NOMO-1 treated with dmso at 0.1 percent for 144 hours (cell line): ENCODE measurements at regions not wholly inside any gene's neighbourhood (a gene's known extent, or its start where the extent isn't known, plus 50 kb on each side); places are given as distances from the start of the nearest gene placed in this dataset.

Source experiments
- DNase-seq: peaks from one replicate; lab custom pipeline; 2025; ENCODE audit not compliant: unreplicated experiment; lab: John Stamatoyannopoulos, UW

DNA sequence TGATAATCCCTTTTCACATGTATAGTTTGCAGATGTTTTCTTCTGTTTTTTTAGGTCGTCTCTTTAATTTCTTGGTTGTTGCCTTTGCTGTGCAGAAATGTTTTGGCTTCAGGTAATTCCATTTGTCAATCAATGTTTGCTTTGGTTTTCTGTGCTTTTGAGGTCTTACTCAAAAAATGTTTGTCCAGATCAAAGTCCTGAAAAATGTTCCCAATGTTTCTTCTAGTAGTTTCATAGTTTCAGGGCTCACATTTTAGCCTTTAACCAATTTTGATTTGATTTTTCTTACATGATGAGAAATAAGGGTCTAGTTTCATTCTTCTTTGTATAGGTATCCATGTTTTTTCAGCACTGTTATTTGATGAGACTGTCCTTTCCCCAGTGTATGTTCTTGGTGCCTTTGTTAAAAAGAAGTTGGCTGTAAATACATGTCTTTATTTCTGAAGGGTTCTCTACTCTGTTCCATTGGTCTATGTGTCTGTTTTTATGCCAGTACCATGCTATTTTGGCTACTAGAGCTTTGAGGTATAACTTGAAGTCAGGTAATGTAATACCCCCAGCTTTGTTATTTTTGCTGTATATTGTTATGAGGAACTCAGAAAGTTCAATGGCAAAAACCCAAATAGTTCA, 578.7 kb upstream of the SEL1L start:
- no peak for DNase-seq

DNA sequence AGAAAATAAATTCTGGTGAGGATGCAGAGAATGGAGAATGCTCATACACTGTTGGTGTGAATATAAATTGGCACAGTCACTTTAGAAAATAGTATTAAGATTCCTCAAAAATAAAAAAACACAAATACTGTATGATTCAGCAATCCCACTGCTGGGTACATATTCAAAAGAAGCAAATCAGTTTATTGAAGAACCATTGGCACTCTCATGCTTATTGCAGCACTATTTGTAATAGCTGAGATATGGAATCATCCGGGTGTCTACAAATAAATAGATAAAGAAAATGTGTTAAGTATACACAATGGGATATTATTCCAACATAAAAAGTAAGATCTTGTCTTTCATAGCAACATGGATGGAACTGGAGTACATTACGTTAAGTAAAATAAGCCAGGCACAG, 579.4 kb upstream of the SEL1L start:
- no peak for DNase-seq

DNA sequence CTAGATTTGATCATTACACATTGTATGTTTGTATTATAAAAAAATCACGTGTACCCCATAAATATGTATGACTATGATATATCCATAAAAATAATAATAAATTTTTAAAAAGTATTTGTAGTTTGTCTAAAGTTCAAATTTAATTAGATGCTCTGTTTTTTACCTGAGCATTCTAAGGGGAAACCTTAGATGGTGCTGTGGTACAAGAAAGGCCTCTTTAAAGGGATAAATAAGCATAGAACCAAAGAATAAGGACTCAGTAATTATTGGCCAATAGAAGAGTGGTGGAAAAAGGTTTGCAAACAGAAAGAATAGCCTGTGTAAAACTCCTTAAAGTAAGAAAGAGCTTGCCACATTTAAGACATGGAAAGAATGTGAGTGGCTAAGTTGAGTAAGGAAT, 580.1 kb upstream of the SEL1L start:
- no peak for DNase-seq

- DNase-seq = no peak
These were observed 583.1 kb upstream of the SEL1L start for GRCh38 chr14:82116721-82117120.

DNA sequence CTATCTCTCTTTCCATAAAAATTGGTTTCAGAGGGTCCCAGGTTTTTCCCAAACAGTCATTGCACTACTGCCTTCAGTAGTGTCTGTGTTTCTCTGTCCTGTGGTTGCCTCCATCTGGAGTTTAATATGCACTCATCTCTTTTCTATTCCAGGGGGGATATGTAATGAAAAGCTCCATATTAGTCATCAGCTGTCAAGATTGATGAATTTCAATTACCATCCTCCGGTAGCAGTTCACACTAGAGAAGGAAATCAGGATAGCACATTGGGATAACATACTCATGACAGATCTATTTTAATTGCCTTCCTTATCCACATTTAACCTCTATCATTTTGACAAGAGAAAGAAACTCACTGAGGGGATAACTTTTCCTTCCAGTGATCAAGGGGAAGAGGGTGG, 589.0 kb upstream of the SEL1L start:
- DNase-seq = no peak

DNA sequence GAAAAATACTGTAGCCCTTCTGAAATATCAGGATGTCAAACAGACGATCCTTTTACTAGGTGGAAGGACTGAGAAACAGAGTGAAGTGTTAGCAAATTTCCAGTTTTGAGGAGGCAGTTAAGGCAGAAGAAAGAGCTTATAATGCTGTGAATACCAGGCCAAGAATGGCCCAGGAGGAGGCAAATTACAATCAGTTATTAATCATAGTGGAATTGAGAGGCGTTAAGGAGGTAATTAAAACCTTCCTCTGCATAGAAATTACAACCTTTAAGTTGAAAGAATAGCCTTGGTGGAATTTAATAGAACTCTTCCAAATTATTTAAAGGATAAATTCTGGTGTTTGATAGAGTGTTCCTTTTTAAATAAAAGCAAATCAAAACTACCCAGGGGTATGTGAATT, 590.9 kb upstream of the SEL1L start:
- no peak for DNase-seq

GRCh38 chr14:82126006-82126405, 592.4 kb upstream of the SEL1L start:
- no peak for DNase-seq

GRCh38 chr14:82134411-82134810, 600.8 kb upstream of the SEL1L start:
- no peak for DNase-seq

- DNase-seq = no peak
These were observed 604.8 kb upstream of the SEL1L start for GRCh38 chr14:82138431-82138830.

GRCh38 chr14:82146846-82147245, 613.2 kb upstream of the SEL1L start:
- DNase-seq = no peak

DNA sequence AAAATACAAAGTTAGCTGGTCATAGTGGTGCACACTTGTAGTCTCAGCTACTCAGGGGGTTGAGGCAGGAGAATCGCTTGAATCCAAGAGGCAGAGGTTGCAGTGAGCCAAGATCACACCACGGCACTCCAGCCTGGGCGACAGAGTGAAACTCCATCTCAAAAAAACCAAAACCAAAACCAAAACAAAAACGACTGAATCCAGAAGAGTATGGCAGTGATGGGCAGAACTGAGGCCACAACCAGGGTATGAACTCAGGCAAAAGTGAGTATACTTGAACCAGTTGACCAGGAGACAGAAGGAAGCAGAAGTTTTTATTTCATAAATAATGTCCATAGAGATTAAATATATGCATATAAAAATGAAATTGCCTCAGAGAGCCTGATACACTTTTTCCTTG, 620.0 kb upstream of the SEL1L start:
- DNase-seq = no peak

- DNase-seq = no peak
These were observed 626.0 kb upstream of the SEL1L start for GRCh38 chr14:82159624-82160023.

- DNase-seq = no peak
These were observed 646.5 kb upstream of the SEL1L start for GRCh38 chr14:82180139-82180538.

GRCh38 chr14:82182646-82183045, 649.0 kb upstream of the SEL1L start:
- DNase-seq = no peak

DNA sequence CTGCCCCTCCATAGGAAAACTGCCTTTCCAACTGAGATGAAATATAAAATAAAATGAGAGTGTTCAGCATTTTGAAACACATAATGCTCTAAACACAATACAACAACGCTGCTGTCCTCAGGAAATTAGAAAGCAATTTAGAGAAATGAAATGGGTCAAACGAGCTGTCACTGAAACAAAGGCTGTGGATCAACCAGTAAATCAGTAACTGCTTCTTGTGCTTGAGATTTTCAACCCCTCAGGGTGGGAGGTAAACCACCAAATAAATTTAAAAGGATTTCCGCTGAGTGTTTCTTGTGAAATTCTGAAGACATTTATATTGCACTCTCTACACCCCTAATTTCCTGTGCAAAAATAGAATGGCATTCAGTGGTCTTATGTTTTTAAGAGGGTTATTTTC, 657.1 kb upstream of the SEL1L start:
- peak; percentile 35 for DNase-seq

DNA sequence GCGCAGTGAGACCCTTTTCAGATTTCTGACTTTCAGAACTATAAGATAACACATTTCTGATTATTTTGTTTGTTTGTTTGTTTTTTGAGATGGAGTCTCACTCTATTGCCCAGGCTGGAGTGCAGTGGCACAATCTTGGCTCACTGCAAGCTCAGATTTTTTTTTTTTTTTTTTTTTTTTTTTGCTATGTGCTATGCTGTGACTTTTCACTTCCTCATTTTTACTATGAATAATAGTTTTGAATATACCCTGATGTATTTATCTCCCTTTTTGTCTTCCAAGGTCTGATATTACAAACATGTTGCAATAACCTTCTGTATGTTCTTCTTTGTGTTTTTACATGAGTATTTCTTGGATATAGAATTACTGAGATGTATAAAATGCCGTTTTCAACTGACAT, 658.7 kb upstream of the SEL1L start:
- DNase-seq = no peak

- peak; percentile 13 for DNase-seq
These were observed 689.6 kb upstream of the SEL1L start for GRCh38 chr14:82223276-82223675.

DNA sequence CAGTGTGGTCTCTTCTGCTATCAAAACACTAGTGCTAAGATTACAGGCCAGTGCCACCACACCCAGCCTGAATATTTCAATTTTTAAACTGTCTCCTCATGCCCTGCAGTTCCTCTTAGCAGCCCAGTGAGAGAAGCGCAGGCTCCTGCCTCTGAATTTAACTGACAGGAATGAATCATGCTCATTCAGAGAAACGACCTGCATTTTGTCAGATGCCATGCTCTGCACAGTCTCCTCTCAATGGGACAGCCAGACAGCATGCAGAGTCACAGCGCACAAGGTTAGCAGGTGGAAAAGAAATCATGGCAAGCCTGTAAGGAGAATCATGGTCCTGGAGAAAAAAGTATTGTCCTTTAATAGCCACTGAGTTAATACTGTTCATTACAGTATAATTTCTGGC, 691.0 kb upstream of the SEL1L start:
- DNase-seq = peak; percentile 52

- no peak for DNase-seq
These were observed 697.1 kb upstream of the SEL1L start for GRCh38 chr14:82230748-82231147.

DNA sequence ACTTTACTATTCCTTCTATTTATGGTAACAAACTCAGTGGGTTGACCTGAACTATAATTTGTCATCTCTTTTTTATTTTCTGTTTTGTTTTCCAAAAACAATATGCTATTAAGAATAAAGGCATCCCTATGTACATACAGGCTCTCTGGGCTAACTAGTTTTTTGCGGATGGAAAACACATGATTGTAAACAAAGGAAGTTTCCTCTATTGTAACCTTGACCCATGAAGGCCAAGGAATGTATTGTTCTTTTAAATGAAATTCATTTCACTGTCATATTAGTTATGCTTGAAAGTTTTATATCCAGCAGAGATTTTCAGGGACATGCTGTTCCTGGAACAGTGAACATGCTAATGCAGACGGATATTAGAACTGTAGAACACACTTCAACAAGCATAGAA, 705.0 kb upstream of the SEL1L start:
- DNase-seq = no peak

DNA sequence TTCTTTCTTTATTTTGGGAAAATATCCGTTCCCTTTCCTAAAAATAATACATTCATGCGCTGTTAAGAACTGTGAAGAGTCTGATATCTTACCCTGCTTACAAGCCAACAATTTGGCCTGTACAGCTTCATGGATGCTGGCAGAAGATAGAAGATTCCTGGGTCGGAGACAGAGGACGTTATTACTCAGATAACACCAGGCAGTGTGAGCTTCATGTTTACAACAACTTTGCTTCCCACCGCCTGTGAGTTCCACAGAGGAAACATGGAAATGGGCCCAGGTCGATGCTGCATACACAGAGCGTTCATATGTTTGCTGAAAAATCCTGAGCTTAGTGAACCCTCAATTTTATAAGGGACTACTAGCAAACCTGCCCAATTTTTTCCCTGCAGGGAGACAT, 705.6 kb upstream of the SEL1L start:
- DNase-seq = no peak

- DNase-seq = no peak
These were observed 711.1 kb upstream of the SEL1L start for GRCh38 chr14:82244791-82245190.

- DNase-seq = no peak
These were observed 717.8 kb upstream of the SEL1L start for GRCh38 chr14:82251494-82251893.

GRCh38 chr14:82270286-82270685, 736.6 kb upstream of the SEL1L start:
- DNase-seq = no peak
